SK-N-SH treated with all-trans-retinoic acid at 6 μM for 48 hours (cell line): ENCODE measurements at regions not wholly inside any gene's neighbourhood (a gene's known extent, or its start where the extent isn't known, plus 50 kb on each side); places are given as distances from the start of the nearest gene placed in this dataset.

Experiments
- BACH2 ChIP-seq: fragments of 250-450 bp; sonication (Bioruptor Pico); IDR thresholded peaks from 2 replicates; pipeline ENCODE4 v1.9.0; 2021; ENCODE audit warnings: mild to moderate bottlenecking, borderline replicate concordance
- OSR1 ChIP-seq: fragments of 250-450 bp; sonication (Bioruptor Pico); IDR thresholded peaks from 2 replicates; pipeline ENCODE4 v1.8.0; 2022; ENCODE audit warnings: moderate library complexity, mild to moderate bottlenecking, inconsistent platforms
- PATZ1 ChIP-seq: fragments of 250-450 bp; sonication (Bioruptor Pico); IDR thresholded peaks from 2 replicates; pipeline ENCODE4 v1.8.0; 2020; ENCODE audit warnings: mild to moderate bottlenecking, moderate library complexity, borderline replicate concordance
- RARB ChIP-seq: fragments of 250-450 bp; sonication (Bioruptor Pico); IDR thresholded peaks from 2 replicates; pipeline ENCODE4 v1.8.0; 2021; ENCODE audit warnings: mild to moderate bottlenecking, moderate library complexity
- TOX ChIP-seq: fragments of 250-450 bp; sonication (Bioruptor Pico); IDR thresholded peaks from 2 replicates; pipeline ENCODE4 v1.8.0; 2021; ENCODE audit warnings: mild to moderate bottlenecking, moderate library complexity, borderline replicate concordance
- ZC3H10 ChIP-seq: fragments of 250-450 bp; sonication (Bioruptor Pico); IDR thresholded peaks from 2 replicates; pipeline ENCODE4 v1.5.1; 2021; ENCODE audit warnings: mild to moderate bottlenecking, moderate library complexity
- ZNF565 ChIP-seq: fragments of 450-650 bp; formaldehyde crosslinking; conservative IDR thresholded peaks from 2 replicates; pipeline ENCODE4 v1.5.0; 2020; ENCODE audit warnings: low read depth, mild to moderate bottlenecking, moderate library complexity
- ZNF8 ChIP-seq: fragments of 450-650 bp; formaldehyde crosslinking; IDR thresholded peaks from 2 replicates; pipeline ENCODE4 v1.5.0; 2020; ENCODE audit warnings: mild to moderate bottlenecking, moderate library complexity
- TF ChIP-seq, protein P1 (sequence below): fragments of 250-450 bp; sonication (Bioruptor Pico); IDR thresholded peaks from 2 replicates; pipeline ENCODE4 v1.5.0; 2020; ENCODE audit warnings: mild to moderate bottlenecking, moderate library complexity

GRCh38 chr17:20890338-20890737, 152.5 kb downstream of the USP22 start:
- TF ChIP-seq ZNF8 (no peak), RARB (CRISPR knock-in tag) (no peak), ZC3H10 (CRISPR knock-in tag) (no peak), OSR1 (CRISPR knock-in tag) (no peak), ZNF565 (no peak), TOX (no peak), BACH2 (CRISPR knock-in tag) (no peak), PATZ1 (CRISPR knock-in tag) (no peak)
- TF ChIP-seq, protein P1, sequence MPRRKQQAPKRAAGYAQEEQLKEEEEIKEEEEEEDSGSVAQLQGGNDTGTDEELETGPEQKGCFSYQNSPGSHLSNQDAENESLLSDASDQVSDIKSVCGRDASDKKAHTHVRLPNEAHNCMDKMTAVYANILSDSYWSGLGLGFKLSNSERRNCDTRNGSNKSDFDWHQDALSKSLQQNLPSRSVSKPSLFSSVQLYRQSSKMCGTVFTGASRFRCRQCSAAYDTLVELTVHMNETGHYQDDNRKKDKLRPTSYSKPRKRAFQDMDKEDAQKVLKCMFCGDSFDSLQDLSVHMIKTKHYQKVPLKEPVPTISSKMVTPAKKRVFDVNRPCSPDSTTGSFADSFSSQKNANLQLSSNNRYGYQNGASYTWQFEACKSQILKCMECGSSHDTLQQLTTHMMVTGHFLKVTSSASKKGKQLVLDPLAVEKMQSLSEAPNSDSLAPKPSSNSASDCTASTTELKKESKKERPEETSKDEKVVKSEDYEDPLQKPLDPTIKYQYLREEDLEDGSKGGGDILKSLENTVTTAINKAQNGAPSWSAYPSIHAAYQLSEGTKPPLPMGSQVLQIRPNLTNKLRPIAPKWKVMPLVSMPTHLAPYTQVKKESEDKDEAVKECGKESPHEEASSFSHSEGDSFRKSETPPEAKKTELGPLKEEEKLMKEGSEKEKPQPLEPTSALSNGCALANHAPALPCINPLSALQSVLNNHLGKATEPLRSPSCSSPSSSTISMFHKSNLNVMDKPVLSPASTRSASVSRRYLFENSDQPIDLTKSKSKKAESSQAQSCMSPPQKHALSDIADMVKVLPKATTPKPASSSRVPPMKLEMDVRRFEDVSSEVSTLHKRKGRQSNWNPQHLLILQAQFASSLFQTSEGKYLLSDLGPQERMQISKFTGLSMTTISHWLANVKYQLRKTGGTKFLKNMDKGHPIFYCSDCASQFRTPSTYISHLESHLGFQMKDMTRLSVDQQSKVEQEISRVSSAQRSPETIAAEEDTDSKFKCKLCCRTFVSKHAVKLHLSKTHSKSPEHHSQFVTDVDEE (CRISPR knock-in tag): no peak
